GM12892 (cell line): ENCODE measurements at regions not wholly inside any gene's neighbourhood (a gene's known extent, or its start where the extent isn't known, plus 50 kb on each side); places are given as distances from the start of the nearest gene placed in this dataset.

ENCODE experiments used
- POLR2A ChIP-seq: IDR thresholded peaks from 2 replicates; pipeline ENCODE4 v1.6.1; 2011; ENCODE audit warnings: low read depth, low read length, control low read depth
- TAF1 ChIP-seq: IDR thresholded peaks from 2 replicates; pipeline ENCODE4 v1.6.1; 2011; ENCODE audit warnings: low read depth, mild to moderate bottlenecking, control low read depth, low read length, borderline replicate concordance

- no peak for TF ChIP-seq TAF1
- no peak for TF ChIP-seq POLR2A
These were observed 345.0 kb downstream of the GABRB2 start for GRCh38 chr5:161201558-161201957.
